ENCODE measurements at regions not wholly inside any gene's neighbourhood (a gene's known extent, or its start where the extent isn't known, plus 50 kb on each side); places are given as distances from the start of the nearest gene placed in this dataset.

GRCh38 chr18:51952844-51953243 lies 387.2 kb upstream of the DCC start:
- DNase-seq = no peak

DNA sequence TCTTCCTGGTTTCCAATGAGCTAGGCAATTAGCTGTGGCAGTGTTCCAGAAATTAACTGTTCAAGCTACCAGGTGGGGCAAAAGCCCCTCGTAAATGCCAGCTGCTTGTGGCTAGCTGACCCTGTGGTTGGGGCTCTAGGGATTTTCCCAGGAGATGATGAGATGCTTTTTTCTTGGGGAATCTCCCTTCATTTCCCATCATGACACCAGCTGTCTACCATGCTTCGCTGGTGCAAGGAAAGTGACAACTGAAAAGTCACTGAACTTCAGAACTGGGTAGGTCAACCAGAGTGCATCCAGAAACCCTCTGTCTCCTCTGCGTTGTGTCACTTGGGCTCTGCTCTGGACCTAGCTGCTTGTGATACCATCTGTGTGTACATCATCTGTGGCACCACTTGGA lies 386.5 kb upstream of the DCC start:
- DNase-seq = no peak

- DNase-seq = no peak
Observed at GRCh38 chr18:51955136-51955535, 384.9 kb upstream of the DCC start.

GRCh38 chr18:51957001-51957400 lies 383.0 kb upstream of the DCC start:
- no peak for DNase-seq

- no peak for DNase-seq
Observed at GRCh38 chr18:51980101-51980500, 359.9 kb upstream of the DCC start.

DNA sequence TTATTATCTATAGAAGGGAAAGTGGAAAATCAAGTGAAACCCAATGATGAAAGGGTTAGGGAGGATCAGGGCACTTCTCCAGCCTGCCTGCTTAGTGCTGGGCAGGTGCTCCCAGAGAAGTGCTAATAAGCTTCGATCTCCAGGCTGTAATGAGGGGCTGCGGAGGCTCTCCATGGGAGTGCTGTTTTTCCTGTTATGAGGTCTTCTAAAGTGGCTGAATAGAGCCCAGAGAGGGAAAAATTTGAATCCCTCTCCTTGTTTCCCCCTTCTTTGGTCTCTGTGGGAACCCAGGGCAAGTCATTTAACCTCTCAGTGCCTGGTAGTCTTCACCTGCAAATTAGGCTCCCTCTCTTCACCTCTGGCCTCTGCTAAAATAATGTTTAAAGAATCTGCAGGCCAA lies 351.7 kb upstream of the DCC start:
- no peak for DNase-seq

GRCh38 chr18:51997129-51997528 lies 342.9 kb upstream of the DCC start:
- no peak for DNase-seq

DNA sequence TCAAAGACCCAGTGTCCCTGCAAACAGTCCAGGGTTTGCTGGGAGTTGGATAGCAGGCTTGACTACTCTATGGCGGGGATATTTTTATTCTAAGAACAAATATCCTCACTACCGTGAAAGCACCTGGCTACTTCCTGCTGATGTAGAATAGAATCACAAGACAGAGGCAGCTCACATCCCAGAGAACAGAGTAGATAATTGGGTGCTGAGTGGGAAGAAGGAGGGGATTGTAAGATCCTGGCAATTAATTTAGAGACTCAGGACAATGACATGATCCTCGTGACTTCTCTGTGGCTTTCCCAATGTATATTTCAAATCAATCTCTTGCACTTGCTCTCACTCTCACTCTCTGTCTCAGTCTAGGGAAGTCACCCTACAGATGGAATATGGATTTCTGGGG lies 341.9 kb upstream of the DCC start:
- DNase-seq = no peak

- no peak for DNase-seq
Observed at GRCh38 chr18:51998711-51999110, 341.3 kb upstream of the DCC start.

DNA sequence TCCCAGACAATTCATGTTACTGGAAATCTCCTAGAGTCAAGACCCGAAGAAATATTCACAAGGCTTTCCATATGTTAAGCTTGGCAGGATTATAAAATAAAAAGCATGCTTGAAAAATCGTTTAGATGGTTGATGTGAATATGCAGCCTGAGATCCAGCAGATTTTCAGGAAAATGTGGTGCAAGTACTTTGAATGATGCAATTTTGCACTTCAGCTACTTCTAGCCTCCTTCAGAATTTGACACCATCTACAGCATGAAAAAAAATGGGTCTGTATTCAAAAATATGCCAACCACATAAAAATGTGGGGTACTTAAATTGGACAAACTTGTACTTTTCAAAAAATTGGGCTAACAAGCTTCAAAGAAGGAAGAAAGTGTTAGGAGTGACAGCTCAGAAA lies 340.6 kb upstream of the DCC start:
- no peak for DNase-seq

GRCh38 chr18:52000435-52000834 lies 339.6 kb upstream of the DCC start:
- DNase-seq = no peak

- DNase-seq = no peak
Observed at GRCh38 chr18:52001106-52001505, 338.9 kb upstream of the DCC start.

- no peak for DNase-seq
Observed at GRCh38 chr18:52002600-52002999, 337.4 kb upstream of the DCC start.

- DNase-seq = no peak
Observed at GRCh38 chr18:52007105-52007504, 332.9 kb upstream of the DCC start.

DNA sequence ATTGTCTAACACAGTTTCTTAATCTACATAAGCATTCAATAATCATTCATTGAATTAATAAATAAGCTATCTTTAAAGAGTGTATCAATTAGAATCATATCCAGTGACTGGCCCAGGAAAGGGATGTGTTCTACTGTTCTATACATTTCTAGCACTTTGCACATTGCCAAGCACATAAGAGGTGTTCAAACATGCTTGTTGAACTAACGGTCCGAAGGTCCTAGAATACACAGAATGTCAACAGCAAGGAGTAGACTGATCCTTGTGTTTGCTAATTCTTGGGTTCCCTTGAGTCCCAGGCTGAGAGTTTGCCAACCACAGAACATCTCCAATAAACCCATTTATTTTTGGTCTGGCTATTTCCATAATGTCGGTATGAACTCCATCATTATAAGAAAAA lies 331.7 kb upstream of the DCC start:
- DNase-seq = no peak

GRCh38 chr18:52008736-52009135 lies 331.3 kb upstream of the DCC start:
- DNase-seq = no peak

GRCh38 chr18:52009958-52010357 lies 330.0 kb upstream of the DCC start:
- no peak for DNase-seq

DNA sequence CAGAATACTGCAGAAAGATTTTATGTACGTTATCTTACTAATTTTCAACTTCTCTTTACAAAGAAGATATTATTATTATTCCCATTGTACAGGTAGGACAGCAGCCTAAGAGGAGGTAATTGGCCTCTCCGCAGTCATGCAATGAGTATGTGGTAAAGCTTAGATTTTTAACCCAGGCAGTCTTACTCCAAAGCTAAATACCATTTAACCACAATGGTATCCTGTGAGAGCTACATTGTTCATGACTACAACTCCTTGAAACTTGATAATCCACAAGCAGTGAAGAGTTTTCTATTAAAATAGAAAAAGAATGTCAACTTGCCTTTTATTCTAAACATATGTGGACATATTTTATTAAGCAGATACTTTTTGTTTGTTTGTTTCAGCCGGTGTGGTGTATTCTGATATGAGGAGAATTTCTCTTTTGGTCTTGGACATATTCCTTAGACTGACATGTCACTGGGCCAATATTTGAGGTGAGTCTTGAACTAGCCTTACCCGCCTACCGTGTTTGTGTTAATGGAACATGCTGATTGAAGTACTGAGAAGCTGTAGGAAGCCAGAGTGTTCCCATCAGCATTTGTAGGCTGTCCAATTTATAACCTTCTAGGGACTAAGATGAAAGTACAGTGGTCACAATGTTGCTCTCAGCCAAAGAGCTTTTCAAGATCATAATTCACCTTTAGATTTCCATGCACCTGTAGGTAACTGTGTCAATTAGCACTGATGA lies 293.9 kb upstream of the DCC start:
- no peak for DNase-seq

GRCh38 chr18:52046842-52047241 lies 293.2 kb upstream of the DCC start:
- DNase-seq = no peak

DNA sequence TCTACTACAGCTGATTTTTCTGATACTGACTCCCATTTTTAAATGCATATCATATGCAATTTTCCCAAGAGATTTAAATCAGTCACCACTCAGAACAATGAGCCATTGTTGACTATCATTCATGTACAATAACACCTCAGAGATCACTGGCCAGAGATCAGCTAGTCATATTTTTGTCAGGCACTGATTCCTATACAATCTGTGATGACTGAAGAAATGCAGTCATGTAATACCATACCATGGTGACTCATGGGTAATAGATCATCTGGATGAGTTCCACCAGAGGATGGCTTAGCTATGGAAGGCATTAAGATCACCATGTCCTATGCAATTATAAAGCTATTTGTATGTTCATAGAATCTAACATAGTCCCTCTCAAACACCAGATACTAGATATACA lies 285.7 kb upstream of the DCC start:
- DNase-seq = no peak

GRCh38 chr18:52060607-52061304 lies 279.2 kb upstream of the DCC start:
- no peak for DNase-seq

- DNase-seq = no peak
Observed at GRCh38 chr18:52063923-52064322, 276.1 kb upstream of the DCC start.

DNA sequence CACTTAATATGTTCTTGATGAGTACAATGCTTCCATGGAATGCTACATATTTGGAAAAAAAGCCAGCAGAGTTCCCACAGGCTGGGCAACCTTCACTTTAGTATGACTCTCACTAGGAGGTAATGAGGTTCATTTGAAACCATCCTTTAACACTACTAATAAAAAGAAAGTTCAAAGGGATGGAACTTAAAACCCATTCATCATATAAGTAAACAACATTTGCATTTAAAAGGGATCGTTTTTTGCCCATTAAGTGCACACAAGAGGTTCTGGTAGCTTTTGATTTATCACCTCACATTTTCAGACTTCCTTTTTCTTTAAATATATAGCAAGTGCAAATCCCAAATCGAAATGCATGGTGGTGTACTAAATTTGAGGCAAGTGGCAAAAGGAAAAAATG lies 270.8 kb upstream of the DCC start:
- DNase-seq = no peak

DNA sequence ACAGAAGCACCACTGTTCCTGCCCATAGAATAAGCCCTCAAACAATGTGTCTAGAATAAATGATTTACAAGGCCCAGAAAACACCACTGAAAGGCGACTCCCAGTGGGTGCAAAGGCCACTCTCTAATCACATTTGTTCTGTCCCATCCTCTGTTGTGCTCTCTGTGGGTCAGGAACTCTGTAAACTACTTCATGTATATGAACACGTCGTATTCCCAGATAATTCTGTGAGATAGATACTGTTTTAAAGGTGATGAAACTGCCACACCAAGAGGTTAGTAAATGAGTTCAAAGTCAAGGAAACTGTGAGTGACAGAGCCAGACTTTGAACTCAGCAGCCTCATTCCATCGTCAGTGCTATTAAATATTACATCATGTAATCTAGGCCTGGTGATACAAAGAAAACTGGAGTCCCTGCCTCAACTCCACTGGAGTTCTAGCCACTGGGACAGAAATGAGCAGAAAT lies 269.7 kb upstream of the DCC start:
- no peak for DNase-seq

All from skin of body (tissue), 1 donor.